Activated T-cell treated with anti-CD3 and anti-CD28 coated beads, Interleukin-2, amount 50 U/mL, for 4 hours (primary cell): ENCODE measurements at regions not wholly inside any gene's neighbourhood (a gene's known extent, or its start where the extent isn't known, plus 50 kb on each side); places are given as distances from the start of the nearest gene placed in this dataset.

Source experiments
- ATAC-seq, 2 donors: fragments of 200-7000 bp; cut with Tn5 transposase; one replicate each; pipeline ENCODE4 v1.10.0; 2021
- DNase-seq: peaks from one replicate; pipeline ENCODE4 v3.0.0-alpha.2; 2020
- H3K27me3 Mint-ChIP-seq: one replicate; pipeline ENCODE4 v1.8.0; 2021; ENCODE audit warnings: low read depth, mixed read lengths
- H3K36me3 Mint-ChIP-seq: one replicate; pipeline ENCODE4 v1.8.0; 2022; ENCODE audit warnings: mixed read lengths; ENCODE audit not compliant: insufficient read depth
- H3K4me1 Mint-ChIP-seq: one replicate; pipeline ENCODE4 v1.8.0; 2021; ENCODE audit warnings: low read depth, mixed read lengths
- H3K4me3 Mint-ChIP-seq: one replicate; pipeline ENCODE4 v1.8.0; 2021; ENCODE audit warnings: mild to moderate bottlenecking, moderate library complexity, mixed read lengths
- H3K9me3 Mint-ChIP-seq: one replicate; pipeline ENCODE4 v1.8.0; 2021; ENCODE audit warnings: mixed read lengths

DNA sequence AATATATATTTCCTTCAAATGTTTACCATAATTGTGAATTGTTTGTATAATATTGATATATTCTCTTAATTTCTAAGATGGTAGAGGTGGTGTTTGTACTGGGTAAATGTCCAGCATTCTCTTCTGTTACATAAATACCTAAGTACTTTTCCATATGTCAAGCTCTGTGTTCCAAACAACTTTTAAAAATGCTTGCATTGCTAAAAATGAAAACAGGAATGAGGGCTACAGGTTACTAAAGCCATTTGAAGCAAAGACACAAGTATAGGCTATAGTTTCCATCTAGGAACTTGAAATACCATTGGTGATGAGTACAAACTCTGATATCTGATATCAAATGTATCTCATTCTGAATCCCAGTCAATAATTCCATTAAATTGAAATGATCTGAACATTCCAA, 233.6 kb upstream of the SORCS1 start:
- H3K9me3 Mint-ChIP-seq, result peaks cover 14% of the 10 kb centered on the region
- H3K27me3 Mint-ChIP-seq, result no peaks in the 10 kb centered on the region
- no peaks in the 10 kb centered on the region for H3K36me3 Mint-ChIP-seq
- ATAC-seq, result no peak
- DNase-seq, result no peak
- no peak overlapping the region for H3K4me3 Mint-ChIP-seq
- no peaks in the 10 kb centered on the region for H3K4me1 Mint-ChIP-seq

- Mint-ChIP-seq H3K4me3 (no peak overlapping the region), H3K36me3 (no peaks in the 10 kb centered on the region), H3K27me3 (no peaks in the 10 kb centered on the region), H3K4me1 (no peaks in the 10 kb centered on the region), H3K9me3 (peaks cover 13% of the 10 kb centered on the region)
- ATAC-seq (no peak), DNase-seq (no peak)
Measured at GRCh38 chr10:107391901-107392300, 227.4 kb upstream of the SORCS1 start.

- Mint-ChIP-seq H3K9me3 (peaks cover 10% of the 10 kb centered on the region), H3K4me1 (no peaks in the 10 kb centered on the region), H3K27me3 (no peaks in the 10 kb centered on the region), H3K36me3 (no peaks in the 10 kb centered on the region), H3K4me3 (no peak overlapping the region)
- no peak for ATAC-seq
- DNase-seq, result no peak
Measured at GRCh38 chr10:107390563-107390962, 226.1 kb upstream of the SORCS1 start.

- DNase-seq, result no peak
- H3K4me1 Mint-ChIP-seq, result no peaks in the 10 kb centered on the region
- peaks cover 8% of the 10 kb centered on the region for H3K9me3 Mint-ChIP-seq
- no peaks in the 10 kb centered on the region for H3K36me3 Mint-ChIP-seq
- ATAC-seq, result no peak
- H3K27me3 Mint-ChIP-seq, result no peaks in the 10 kb centered on the region
- H3K4me3 Mint-ChIP-seq, result no peak overlapping the region
Measured at GRCh38 chr10:107383357-107383756, 218.9 kb upstream of the SORCS1 start.

- H3K9me3 Mint-ChIP-seq, result peaks cover 10% of the 10 kb centered on the region
- H3K36me3 Mint-ChIP-seq, result no peaks in the 10 kb centered on the region
Measured at GRCh38 chr10:107379601-107380000, 215.1 kb upstream of the SORCS1 start.

GRCh38 chr10:107371801-107372200, 207.3 kb upstream of the SORCS1 start:
- H3K36me3 Mint-ChIP-seq, result no peaks in the 10 kb centered on the region
- H3K9me3 Mint-ChIP-seq, result peaks cover 6% of the 10 kb centered on the region
- ATAC-seq, result no peak
- no peaks in the 10 kb centered on the region for H3K4me1 Mint-ChIP-seq
- no peak overlapping the region for H3K4me3 Mint-ChIP-seq
- no peak for DNase-seq
- no peaks in the 10 kb centered on the region for H3K27me3 Mint-ChIP-seq

More at GRCh38 chr10:107379601-107380000, 215.1 kb upstream of the SORCS1 start:
- DNase-seq (no peak), ATAC-seq (no peak)
- no peak overlapping the region for H3K4me3 Mint-ChIP-seq
- no peaks in the 10 kb centered on the region for H3K27me3 Mint-ChIP-seq
- no peaks in the 10 kb centered on the region for H3K4me1 Mint-ChIP-seq

DNA sequence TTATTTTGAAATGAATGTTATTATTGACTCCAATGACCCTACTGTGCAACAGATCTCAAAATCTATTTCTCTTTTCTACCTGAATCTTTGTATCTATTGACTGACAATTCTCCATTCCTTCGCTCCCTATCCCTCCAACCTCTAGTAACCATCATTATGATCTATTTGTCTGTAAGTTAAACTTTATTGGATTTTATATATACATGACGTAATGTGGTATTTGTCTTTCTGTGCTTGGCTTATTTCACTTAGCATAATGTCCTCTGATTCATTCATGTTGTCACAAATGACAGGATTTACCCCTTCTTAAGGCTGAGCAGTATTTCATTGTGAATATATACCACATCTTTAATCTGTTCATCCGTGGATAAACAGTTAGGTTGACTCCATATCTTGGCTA, 200.4 kb upstream of the SORCS1 start:
- ATAC-seq (no peak), DNase-seq (no peak)
- Mint-ChIP-seq H3K4me1 (no peaks in the 10 kb centered on the region), H3K4me3 (no peak overlapping the region), H3K27me3 (no peaks in the 10 kb centered on the region), H3K36me3 (no peaks in the 10 kb centered on the region), H3K9me3 (peaks cover 12% of the 10 kb centered on the region)

GRCh38 chr10:107362306-107362705, 197.8 kb upstream of the SORCS1 start:
- H3K36me3 Mint-ChIP-seq, result no peaks in the 10 kb centered on the region
- H3K4me3 Mint-ChIP-seq, result no peak overlapping the region
- H3K9me3 Mint-ChIP-seq, result peaks cover 17% of the 10 kb centered on the region
- DNase-seq (no peak), ATAC-seq (no peak)
- H3K4me1 Mint-ChIP-seq, result no peaks in the 10 kb centered on the region
- H3K27me3 Mint-ChIP-seq, result no peaks in the 10 kb centered on the region

- ATAC-seq, result no peak
- Mint-ChIP-seq H3K27me3 (no peaks in the 10 kb centered on the region), H3K4me3 (no peak overlapping the region), H3K36me3 (no peaks in the 10 kb centered on the region), H3K9me3 (peaks cover 13% of the 10 kb centered on the region), H3K4me1 (no peaks in the 10 kb centered on the region)
- no peak for DNase-seq
Measured at GRCh38 chr10:107357033-107357432, 192.5 kb upstream of the SORCS1 start.

GRCh38 chr10:107356396-107356795, 191.9 kb upstream of the SORCS1 start:
- peaks cover 13% of the 10 kb centered on the region for H3K9me3 Mint-ChIP-seq
- DNase-seq (no peak), ATAC-seq (no peak)
- H3K4me3 Mint-ChIP-seq, result no peak overlapping the region
- no peaks in the 10 kb centered on the region for H3K27me3 Mint-ChIP-seq
- H3K36me3 Mint-ChIP-seq, result no peaks in the 10 kb centered on the region
- no peaks in the 10 kb centered on the region for H3K4me1 Mint-ChIP-seq

- Mint-ChIP-seq H3K27me3 (no peaks in the 10 kb centered on the region), H3K36me3 (no peaks in the 10 kb centered on the region), H3K4me3 (no peak overlapping the region), H3K4me1 (no peaks in the 10 kb centered on the region), H3K9me3 (peaks cover 25% of the 10 kb centered on the region)
- ATAC-seq, result no peak
- no peak for DNase-seq
Measured at GRCh38 chr10:107342711-107343110, 178.2 kb upstream of the SORCS1 start.

- H3K4me1 Mint-ChIP-seq, result no peaks in the 10 kb centered on the region
- no peaks in the 10 kb centered on the region for H3K27me3 Mint-ChIP-seq
- no peak for ATAC-seq
- no peak overlapping the region for H3K4me3 Mint-ChIP-seq
- no peak for DNase-seq
- peaks cover 16% of the 10 kb centered on the region for H3K9me3 Mint-ChIP-seq
- no peaks in the 10 kb centered on the region for H3K36me3 Mint-ChIP-seq
Measured at GRCh38 chr10:107341281-107341680, 176.8 kb upstream of the SORCS1 start.

DNA sequence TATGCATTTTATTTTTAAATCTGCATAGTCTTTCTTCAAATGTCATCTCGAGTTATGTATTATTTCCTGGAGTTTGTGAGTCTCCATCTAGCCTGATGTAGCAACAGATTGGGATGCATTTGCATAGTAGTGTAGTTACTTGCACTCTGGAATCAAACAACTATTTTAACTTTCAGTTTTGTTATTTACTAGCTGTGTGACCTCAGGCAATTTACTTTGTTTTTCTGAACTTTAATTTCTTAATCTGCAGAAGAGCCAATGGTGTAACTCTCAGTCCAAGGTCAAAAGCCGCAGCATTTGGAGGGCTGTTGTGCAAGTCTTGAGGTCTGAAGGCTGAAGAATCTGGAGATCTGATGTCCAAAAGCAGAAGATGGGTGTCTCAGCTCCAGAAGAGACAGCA, 175.8 kb upstream of the SORCS1 start:
- Mint-ChIP-seq H3K4me3 (no peak overlapping the region), H3K4me1 (no peaks in the 10 kb centered on the region), H3K36me3 (no peaks in the 10 kb centered on the region)

DNA sequence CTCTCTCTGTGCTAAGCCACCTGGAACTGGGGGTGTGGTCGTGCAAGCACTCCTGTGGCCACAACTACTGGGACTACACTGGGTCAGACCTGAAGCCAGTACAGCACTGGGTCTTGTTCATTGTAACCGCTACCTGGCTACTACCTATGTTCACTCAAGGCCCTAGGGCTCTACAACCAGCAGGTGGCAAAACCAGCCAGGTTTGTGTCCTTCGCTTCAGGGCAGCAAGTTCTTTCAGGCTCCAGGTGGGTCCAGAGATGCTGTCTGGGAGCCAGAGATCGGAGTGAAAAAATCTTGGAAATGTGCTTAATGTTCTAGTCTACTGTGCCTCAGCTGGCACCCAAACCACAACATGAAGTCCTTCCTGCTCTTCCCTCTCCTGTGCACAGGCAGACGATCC, 171.6 kb upstream of the SORCS1 start:
- Mint-ChIP-seq H3K4me1 (no peaks in the 10 kb centered on the region), H3K9me3 (peaks cover 9% of the 10 kb centered on the region), H3K36me3 (no peaks in the 10 kb centered on the region), H3K27me3 (no peaks in the 10 kb centered on the region), H3K4me3 (no peak overlapping the region)
- ATAC-seq (no peak), DNase-seq (no peak)

More for the DNA sequence above, 175.8 kb upstream of the SORCS1 start:
- ATAC-seq (no peak), DNase-seq (no peak)
- Mint-ChIP-seq H3K9me3 (peaks cover 10% of the 10 kb centered on the region), H3K27me3 (no peaks in the 10 kb centered on the region)

- Mint-ChIP-seq H3K9me3 (peaks cover 7% of the 10 kb centered on the region), H3K36me3 (no peaks in the 10 kb centered on the region), H3K27me3 (no peaks in the 10 kb centered on the region), H3K4me1 (no peaks in the 10 kb centered on the region), H3K4me3 (no peak overlapping the region)
- DNase-seq (no peak), ATAC-seq (no peak)
Measured at GRCh38 chr10:107317592-107317991, 153.1 kb upstream of the SORCS1 start.

GRCh38 chr10:107303203-107303602, 138.7 kb upstream of the SORCS1 start:
- Mint-ChIP-seq H3K4me3 (no peak overlapping the region), H3K36me3 (no peaks in the 10 kb centered on the region)

More at GRCh38 chr10:107303203-107303602, 138.7 kb upstream of the SORCS1 start:
- ATAC-seq, result no peak
- DNase-seq, result no peak
- Mint-ChIP-seq H3K27me3 (no peaks in the 10 kb centered on the region), H3K4me1 (no peaks in the 10 kb centered on the region), H3K9me3 (peaks cover 15% of the 10 kb centered on the region)
